HL-60 (cell line): ENCODE measurements at regions not wholly inside any gene's neighbourhood (a gene's known extent, or its start where the extent isn't known, plus 50 kb on each side); places are given as distances from the start of the nearest gene placed in this dataset.

Experiments
- DNase-seq, 2 experiments: peaks; one replicate each; pipeline ENCODE4 v3.0.0-alpha.2; 2010 to 2020; ENCODE audit warnings: low read depth in 1 of 2, low spot score in 1 of 2
- H3K27ac ChIP-seq: fragments of 250-450 bp; sonication (Bioruptor Pico); replicated peaks from 2 replicates; pipeline ENCODE4 v1.5.1; 2020; ENCODE audit warnings: mild to moderate bottlenecking, moderate library complexity
- H3K27me3 ChIP-seq: fragments of 250-450 bp; sonication (Bioruptor Pico); 2 replicates; pipeline ENCODE4 v1.5.1; 2021; ENCODE audit warnings: mild to moderate bottlenecking, moderate library complexity; ENCODE audit not compliant: insufficient read depth, poor library complexity, severe bottlenecking
- H3K4me3 ChIP-seq: replicated peaks from 2 replicates; pipeline ENCODE4 v1.5.1; 2011; ENCODE audit warnings: mild to moderate bottlenecking, control low read depth, low read length; ENCODE audit not compliant: insufficient read depth
- GABPA ChIP-seq: IDR thresholded peaks from 2 replicates; pipeline ENCODE4 v1.6.1; 2012; ENCODE audit warnings: low read depth
- POLR2AphosphoS5 ChIP-seq: IDR thresholded peaks from 2 replicates; pipeline ENCODE4 v1.6.1; 2012; ENCODE audit warnings: low read depth
- SPI1 ChIP-seq: IDR thresholded peaks from 2 replicates; pipeline ENCODE4 v1.6.1; 2012; ENCODE audit warnings: low read depth, mild to moderate bottlenecking, borderline replicate concordance
- TF ChIP-seq, protein P1 (sequence below): IDR thresholded peaks from one replicate; pipeline ENCODE4 v1.5.1; 2011; ENCODE audit warnings: low read length, control low read depth, inconsistent platforms; ENCODE audit not compliant: insufficient read depth
- TF ChIP-seq, protein P2 (sequence below): IDR thresholded peaks from 2 replicates; pipeline ENCODE4 v1.6.1; 2012; ENCODE audit warnings: low read depth; ENCODE audit not compliant: insufficient replicate concordance

DNA sequence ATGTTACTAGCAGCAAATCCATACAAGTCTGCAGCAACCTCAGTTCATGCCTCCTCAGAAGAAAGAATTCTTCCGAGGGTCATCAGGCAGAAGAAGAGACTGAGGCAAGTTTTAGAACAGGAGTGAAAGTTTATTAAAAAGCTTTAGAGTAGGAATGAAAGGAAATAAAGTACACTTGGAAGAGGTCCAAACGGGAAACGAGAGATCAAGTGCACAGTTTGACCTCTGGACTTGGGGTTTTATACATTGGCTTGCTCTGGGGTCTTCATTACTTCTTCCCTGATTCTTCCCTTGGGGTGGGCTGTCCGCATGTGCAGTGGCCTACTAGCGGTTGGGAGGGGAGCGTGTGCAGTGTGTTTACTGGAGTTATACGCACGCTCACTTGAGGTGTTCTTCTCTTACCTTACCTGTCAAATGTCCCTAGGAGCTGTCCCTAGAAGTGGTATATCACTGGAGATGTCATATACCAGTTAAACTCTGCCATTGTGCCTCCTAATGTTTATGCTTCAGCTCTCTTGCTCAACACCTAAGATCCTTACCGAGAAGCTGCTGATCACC is 372.8 kb upstream of the KITLG start:
- Histone ChIP-seq H3K27me3 (peaks cover 2% of the 10 kb centered on the region), H3K4me3 (no peak overlapping the region), H3K27ac (no peak overlapping the region)
- DNase-seq = no peak
- TF ChIP-seq, protein P1, sequence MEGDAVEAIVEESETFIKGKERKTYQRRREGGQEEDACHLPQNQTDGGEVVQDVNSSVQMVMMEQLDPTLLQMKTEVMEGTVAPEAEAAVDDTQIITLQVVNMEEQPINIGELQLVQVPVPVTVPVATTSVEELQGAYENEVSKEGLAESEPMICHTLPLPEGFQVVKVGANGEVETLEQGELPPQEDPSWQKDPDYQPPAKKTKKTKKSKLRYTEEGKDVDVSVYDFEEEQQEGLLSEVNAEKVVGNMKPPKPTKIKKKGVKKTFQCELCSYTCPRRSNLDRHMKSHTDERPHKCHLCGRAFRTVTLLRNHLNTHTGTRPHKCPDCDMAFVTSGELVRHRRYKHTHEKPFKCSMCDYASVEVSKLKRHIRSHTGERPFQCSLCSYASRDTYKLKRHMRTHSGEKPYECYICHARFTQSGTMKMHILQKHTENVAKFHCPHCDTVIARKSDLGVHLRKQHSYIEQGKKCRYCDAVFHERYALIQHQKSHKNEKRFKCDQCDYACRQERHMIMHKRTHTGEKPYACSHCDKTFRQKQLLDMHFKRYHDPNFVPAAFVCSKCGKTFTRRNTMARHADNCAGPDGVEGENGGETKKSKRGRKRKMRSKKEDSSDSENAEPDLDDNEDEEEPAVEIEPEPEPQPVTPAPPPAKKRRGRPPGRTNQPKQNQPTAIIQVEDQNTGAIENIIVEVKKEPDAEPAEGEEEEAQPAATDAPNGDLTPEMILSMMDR = no peak
- no peak for TF ChIP-seq SPI1

- no peak overlapping the region for H3K27ac ChIP-seq
- no peak for DNase-seq
- no peak for TF ChIP-seq SPI1
- no peak overlapping the region for H3K4me3 ChIP-seq
- peaks cover 4% of the 10 kb centered on the region for H3K27me3 ChIP-seq
Observed at GRCh38 chr12:88952562-88952942, 372.3 kb upstream of the KITLG start.

DNA sequence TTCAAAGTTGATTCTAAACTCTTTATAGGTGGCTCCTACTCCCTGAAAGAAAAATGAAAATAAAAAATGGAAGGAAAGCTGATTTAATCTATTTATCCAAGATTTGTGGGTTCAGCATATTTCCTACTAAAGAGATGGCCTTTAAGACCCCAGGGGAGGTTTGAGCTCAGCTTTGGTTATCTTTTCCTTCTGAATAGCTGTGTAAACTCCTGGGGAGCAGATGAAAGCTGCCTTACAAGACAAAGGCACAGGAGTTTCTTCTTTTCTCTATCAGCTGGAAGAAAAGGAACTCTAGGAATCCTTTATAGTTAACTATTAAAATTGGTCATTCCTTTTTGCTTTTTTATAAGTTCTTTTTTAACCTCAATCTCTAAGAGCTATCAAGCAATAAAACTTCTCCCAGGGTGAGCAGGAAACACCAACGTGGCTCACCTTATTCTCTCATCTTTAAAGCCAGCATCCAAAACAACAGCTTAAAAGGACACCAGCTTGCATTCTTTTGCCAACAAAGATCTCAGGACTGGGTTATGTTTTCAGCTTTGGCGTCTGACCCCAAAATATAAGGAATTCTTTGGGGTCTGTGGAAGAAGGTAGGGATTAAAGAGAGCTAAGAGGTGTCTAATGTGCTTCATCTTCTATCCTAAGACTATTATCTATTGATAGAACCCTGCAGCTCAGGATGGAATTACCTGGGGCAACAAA is 371.7 kb upstream of the KITLG start:
- TF ChIP-seq, protein P1 = no peak
- TF ChIP-seq GABPA (no peak), POLR2AphosphoS5 (no peak), SPI1 (no peak)
- TF ChIP-seq, protein P2, sequence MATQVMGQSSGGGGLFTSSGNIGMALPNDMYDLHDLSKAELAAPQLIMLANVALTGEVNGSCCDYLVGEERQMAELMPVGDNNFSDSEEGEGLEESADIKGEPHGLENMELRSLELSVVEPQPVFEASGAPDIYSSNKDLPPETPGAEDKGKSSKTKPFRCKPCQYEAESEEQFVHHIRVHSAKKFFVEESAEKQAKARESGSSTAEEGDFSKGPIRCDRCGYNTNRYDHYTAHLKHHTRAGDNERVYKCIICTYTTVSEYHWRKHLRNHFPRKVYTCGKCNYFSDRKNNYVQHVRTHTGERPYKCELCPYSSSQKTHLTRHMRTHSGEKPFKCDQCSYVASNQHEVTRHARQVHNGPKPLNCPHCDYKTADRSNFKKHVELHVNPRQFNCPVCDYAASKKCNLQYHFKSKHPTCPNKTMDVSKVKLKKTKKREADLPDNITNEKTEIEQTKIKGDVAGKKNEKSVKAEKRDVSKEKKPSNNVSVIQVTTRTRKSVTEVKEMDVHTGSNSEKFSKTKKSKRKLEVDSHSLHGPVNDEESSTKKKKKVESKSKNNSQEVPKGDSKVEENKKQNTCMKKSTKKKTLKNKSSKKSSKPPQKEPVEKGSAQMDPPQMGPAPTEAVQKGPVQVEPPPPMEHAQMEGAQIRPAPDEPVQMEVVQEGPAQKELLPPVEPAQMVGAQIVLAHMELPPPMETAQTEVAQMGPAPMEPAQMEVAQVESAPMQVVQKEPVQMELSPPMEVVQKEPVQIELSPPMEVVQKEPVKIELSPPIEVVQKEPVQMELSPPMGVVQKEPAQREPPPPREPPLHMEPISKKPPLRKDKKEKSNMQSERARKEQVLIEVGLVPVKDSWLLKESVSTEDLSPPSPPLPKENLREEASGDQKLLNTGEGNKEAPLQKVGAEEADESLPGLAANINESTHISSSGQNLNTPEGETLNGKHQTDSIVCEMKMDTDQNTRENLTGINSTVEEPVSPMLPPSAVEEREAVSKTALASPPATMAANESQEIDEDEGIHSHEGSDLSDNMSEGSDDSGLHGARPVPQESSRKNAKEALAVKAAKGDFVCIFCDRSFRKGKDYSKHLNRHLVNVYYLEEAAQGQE = no peak
- H3K27ac ChIP-seq = no peak overlapping the region
- peaks cover 2% of the 10 kb centered on the region for H3K27me3 ChIP-seq
- no peak for DNase-seq
- no peak overlapping the region for H3K4me3 ChIP-seq

DNA sequence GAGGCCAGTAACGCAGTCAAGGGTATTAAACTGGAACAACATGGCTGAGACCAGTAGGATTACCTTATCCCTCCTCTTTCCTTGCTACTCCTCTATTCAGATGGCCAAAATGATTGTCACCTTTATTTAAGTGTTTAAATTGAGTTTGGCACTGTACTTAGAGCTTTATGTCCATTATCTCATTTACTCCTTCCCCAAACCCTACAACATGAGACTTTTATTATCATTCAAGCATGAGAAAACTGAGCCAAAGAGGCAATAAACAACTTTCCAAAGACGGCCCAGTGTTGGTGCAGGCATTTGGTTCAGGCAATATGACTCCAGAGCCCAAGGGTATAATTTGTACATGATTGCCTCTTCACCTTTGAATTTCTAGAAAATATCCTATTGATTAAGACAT is 370.9 kb upstream of the KITLG start:
- no peak overlapping the region for H3K27ac ChIP-seq
- H3K27me3 ChIP-seq = peaks cover 2% of the 10 kb centered on the region
- TF ChIP-seq SPI1 (no peak), POLR2AphosphoS5 (no peak), GABPA (no peak)
- TF ChIP-seq, protein P2 = no peak
- TF ChIP-seq, protein P1 = no peak
- H3K4me3 ChIP-seq = no peak overlapping the region
- DNase-seq = no peak
